H1 (cell line): ENCODE measurements at regions not wholly inside any gene's neighbourhood (a gene's known extent, or its start where the extent isn't known, plus 50 kb on each side); places are given as distances from the start of the nearest gene placed in this dataset.

Source experiments
- CTCF ChIA-PET: fragments of 300-600 bp; sonication (Branson Sonifier 250); formaldehyde crosslinking; loops from one replicate; lab custom pipeline; 2021; ENCODE audit not compliant: partially characterized antibody; lab: Charles Lee
- POLR2A ChIA-PET: fragments of 300-600 bp; sonication (Branson Sonifier 250); formaldehyde crosslinking; loops from one replicate; lab custom pipeline; 2021; ENCODE audit warnings: inconsistent platforms; ENCODE audit not compliant: partially characterized antibody; lab: Charles Lee
- DNase-seq, 2 experiments: peaks; one replicate each; pipeline versions ENCODE4 v3.0.0 to v3.0.0-alpha.2; 2010 to 2022; ENCODE audit warnings: low spot score in 2 of 2, low read depth in 1 of 2, mixed read lengths in 1 of 2
- FAIRE-seq: peaks from 2 replicates; lab custom pipeline; 2011; peaks lifted over from hg19 to GRCh38; lab: Jason Lieb, UNC
- H2AFZ ChIP-seq: 2 replicates; pipeline ENCODE4 v1.8.1; 2012; ENCODE audit warnings: low read length, inconsistent platforms
- H2AK5ac ChIP-seq: 2 replicates; pipeline ENCODE4 v1.6.1; 2013; ENCODE audit warnings: low read depth, low read length
- H2BK120ac ChIP-seq: replicated peaks from 2 replicates; pipeline ENCODE3; 2013; ENCODE audit warnings: low read depth, low read length, inconsistent platforms
- H2BK12ac ChIP-seq: 2 replicates; pipeline ENCODE4 v1.6.1; 2013; ENCODE audit warnings: low read depth, low read length
- H2BK15ac ChIP-seq: 2 replicates; pipeline ENCODE4 v1.6.1; 2013; ENCODE audit warnings: low read length
- H2BK20ac ChIP-seq: 2 replicates; pipeline ENCODE4 v1.6.1; 2013; ENCODE audit warnings: low read length
- H2BK5ac ChIP-seq: 2 replicates; pipeline ENCODE4 v1.6.1; 2013; ENCODE audit warnings: low read depth, low read length
- H3K14ac ChIP-seq: 2 replicates; pipeline ENCODE4 v1.6.1; 2013; ENCODE audit warnings: inconsistent platforms; ENCODE audit not compliant: insufficient read length
- H3K18ac ChIP-seq: 2 replicates; pipeline ENCODE4 v1.6.1; 2013; ENCODE audit warnings: low read length; ENCODE audit errors: extremely low read depth
- H3K23ac ChIP-seq: 2 replicates; pipeline ENCODE4 v1.6.1; 2013; ENCODE audit warnings: inconsistent platforms; ENCODE audit not compliant: insufficient read length
- H3K23me2 ChIP-seq: 2 replicates; pipeline ENCODE4 v1.6.1; 2013; ENCODE audit warnings: low read depth, low read length
- H3K27ac ChIP-seq: 2 replicates; pipeline ENCODE4 v1.6.1; 2011; ENCODE audit warnings: low read depth, low read length, inconsistent platforms
- H3K27me3 ChIP-seq, 4 experiments: replicated peaks in 1 of 4; 1 replicate in 1 of 4; 2 replicates in 3 of 4; pipeline versions ENCODE4 v1.6.1 to v1.8.1; 2011 to 2013; ENCODE audit warnings: low read length in 3 of 4, mild to moderate bottlenecking in 3 of 4, inconsistent platforms in 2 of 4, mixed read lengths in 2 of 4, moderate library complexity in 1 of 4; ENCODE audit not compliant: control insufficient read depth in 3 of 4, insufficient read depth in 3 of 4; ENCODE audit errors: extremely low read depth in 1 of 4
- H3K36me3 ChIP-seq, 4 experiments: 2 replicates each; pipeline versions ENCODE4 v1.6.1 to v1.8.1; 2011 to 2013; ENCODE audit warnings: mild to moderate bottlenecking in 4 of 4, low read length in 3 of 4, moderate library complexity in 2 of 4, control low read depth in 1 of 4, inconsistent platforms in 1 of 4; ENCODE audit not compliant: insufficient read depth in 4 of 4, control insufficient read depth in 2 of 4
- H3K4ac ChIP-seq: replicated peaks from 2 replicates; pipeline ENCODE3; 2013; ENCODE audit warnings: low read length, low read depth, mixed read lengths, inconsistent platforms; ENCODE audit not compliant: insufficient read length
- H3K4me1 ChIP-seq, 4 experiments: replicated peaks in 1 of 4; 1 replicate in 1 of 4; 2 replicates in 3 of 4; pipeline versions ENCODE4 v1.6.1 to v1.8.1; 2011 to 2013; ENCODE audit warnings: low read length in 3 of 4, inconsistent platforms in 2 of 4, mixed read lengths in 1 of 4; ENCODE audit not compliant: insufficient read depth in 4 of 4, control insufficient read depth in 3 of 4
- H3K4me2 ChIP-seq, 2 experiments: 2 replicates each; pipeline versions ENCODE4 v1.6.1 to v1.8.1; 2011 to 2013; ENCODE audit warnings: low read depth in 2 of 2, low read length in 2 of 2, control low read depth in 1 of 2, inconsistent platforms in 1 of 2, mild to moderate bottlenecking in 1 of 2; ENCODE audit not compliant: insufficient read depth in 1 of 2
- H3K4me3 ChIP-seq, 4 experiments: fragments of 200-600, 300-600 bp in 1 of 4; sonication (generic), shearing (Covaris generic), sonication (Bioruptor Twin) in 1 of 4; 2 replicates each; pipeline versions ENCODE4 v1.5.1 to v1.8.1; 2011 to 2016; ENCODE audit warnings: low read length in 4 of 4, low read depth in 3 of 4, control low read depth in 2 of 4, inconsistent platforms in 2 of 4, mild to moderate bottlenecking in 2 of 4, mixed read lengths in 1 of 4, moderate library complexity in 1 of 4; ENCODE audit not compliant: insufficient read depth in 2 of 4; ENCODE audit errors: extremely low read depth in 1 of 4
- H3K56ac ChIP-seq: replicated peaks from 2 replicates; pipeline ENCODE3; 2013; ENCODE audit warnings: low read depth, mild to moderate bottlenecking, mixed read lengths, low read length, inconsistent platforms; ENCODE audit not compliant: insufficient read length
- H3K79me1 ChIP-seq: 2 replicates; pipeline ENCODE4 v1.6.1; 2013; ENCODE audit warnings: low read depth, low read length, control low read depth
- H3K79me2 ChIP-seq, 2 experiments: 2 replicates each; pipeline versions ENCODE4 v1.6.1 to v1.8.1; 2012 to 2013; ENCODE audit warnings: low read length in 2 of 2, mild to moderate bottlenecking in 2 of 2, inconsistent platforms in 1 of 2; ENCODE audit not compliant: insufficient read depth in 2 of 2, control insufficient read depth in 1 of 2
- H3K9ac ChIP-seq, 4 experiments: replicated peaks in 1 of 4; 1 replicate in 1 of 4; 2 replicates in 3 of 4; pipeline versions ENCODE4 v1.6.1 to v1.8.1; 2011 to 2013; ENCODE audit warnings: low read depth in 3 of 4, low read length in 3 of 4, control low read depth in 2 of 4, mild to moderate bottlenecking in 2 of 4, moderate library complexity in 2 of 4, inconsistent platforms in 1 of 4; ENCODE audit errors: extremely low read depth in 1 of 4
- H3K9me3 ChIP-seq, 2 experiments: 2 replicates each; pipeline versions ENCODE4 v1.6.1 to v1.8.1; 2012 to 2013; ENCODE audit warnings: mild to moderate bottlenecking in 2 of 2, moderate library complexity in 2 of 2, control low read depth in 1 of 2, inconsistent platforms in 1 of 2, low read depth in 1 of 2, low read length in 1 of 2, mixed read lengths in 1 of 2; ENCODE audit not compliant: insufficient read depth in 2 of 2
- H4K20me1 ChIP-seq, 2 experiments: replicated peaks in 1 of 2; 2 replicates each; pipeline versions ENCODE3 to v1.8.1; 2011 to 2013; ENCODE audit warnings: inconsistent platforms in 2 of 2, low read length in 2 of 2, mild to moderate bottlenecking in 1 of 2; ENCODE audit not compliant: insufficient read depth in 2 of 2, control insufficient read depth in 1 of 2
- H4K5ac ChIP-seq: 2 replicates; pipeline ENCODE4 v1.6.1; 2013; ENCODE audit warnings: low read length, low read depth, mixed read lengths, inconsistent platforms; ENCODE audit not compliant: insufficient read length
- H4K8ac ChIP-seq: 2 replicates; pipeline ENCODE4 v1.8.0; 2013; ENCODE audit warnings: mild to moderate bottlenecking, moderate library complexity, low read length, inconsistent platforms; ENCODE audit not compliant: insufficient read depth; ENCODE audit errors: extremely low read depth
- H4K91ac ChIP-seq: replicated peaks from 2 replicates; pipeline ENCODE3; 2013; ENCODE audit warnings: low read length, mixed read lengths, inconsistent platforms; ENCODE audit not compliant: insufficient read length
- BRCA1 ChIP-seq: IDR thresholded peaks from 2 replicates; pipeline ENCODE4 v1.6.1; 2012; ENCODE audit warnings: low read depth, low read length, improper control_type of control experiment
- HDAC2 ChIP-seq, 2 experiments: fragments of 300-600 bp in 1 of 2; sonication (generic) in 1 of 2; IDR thresholded peaks; 2 replicates each; pipeline ENCODE4 v1.6.1; 2011 to 2012; ENCODE audit warnings: low read depth in 2 of 2, low read length in 2 of 2, mild to moderate bottlenecking in 2 of 2, moderate library complexity in 2 of 2, borderline replicate concordance in 1 of 2, inconsistent platforms in 1 of 2
- KDM5A ChIP-seq: fragments of 200-600 bp; IDR thresholded peaks from 2 replicates; pipeline ENCODE4 v1.7.1; 2012; ENCODE audit warnings: mild to moderate bottlenecking, low read length, inconsistent platforms, mixed read lengths
- SAP30 ChIP-seq: fragments of 300-600 bp; sonication (generic); IDR thresholded peaks from 2 replicates; pipeline ENCODE4 v1.7.1; 2012; ENCODE audit warnings: low read length, moderate library complexity, mild to moderate bottlenecking, inconsistent platforms; ENCODE audit not compliant: insufficient read depth, insufficient replicate concordance
- TAF7 ChIP-seq: optimal IDR thresholded peaks from 2 replicates; pipeline ENCODE3; 2011; ENCODE audit warnings: low read depth, mild to moderate bottlenecking, inconsistent platforms, low read length, moderate library complexity, borderline replicate concordance
- TBP ChIP-seq: IDR thresholded peaks from 2 replicates; pipeline ENCODE4 v1.6.1; 2011; ENCODE audit warnings: low read depth, low read length, improper control_type of control experiment
- ZNF274 ChIP-seq: IDR thresholded peaks from 2 replicates; pipeline ENCODE4 v1.7.0; 2012; ENCODE audit warnings: low read length, borderline replicate concordance; ENCODE audit errors: extremely low read depth
- WGBS, 2 experiments: shearing (Covaris generic) in 1 of 2; methylation state at CpG; one replicate each; pipeline versions ENCODE4 v1.1.6 to v1.1.7; 2013 to 2015; ENCODE audit warnings: low lambda C conversion rate in 2 of 2, mixed read lengths in 2 of 2, inconsistent platforms in 1 of 2, low coverage in 1 of 2, missing lambda C conversion rate in 1 of 2; ENCODE audit not compliant: insufficient replicate concordance in 2 of 2, insufficient coverage in 1 of 2, insufficient read length in 1 of 2; ENCODE audit errors: extremely low coverage in 1 of 2, missing lambda C conversion rate in 1 of 2; 5-methylcytosine and 5-hydroxymethylcytosine counted together
- TF ChIP-seq, protein P1 (sequence below): IDR thresholded peaks from 2 replicates; pipeline ENCODE4 v1.6.1; 2012; ENCODE audit warnings: low read length, inconsistent platforms
- TF ChIP-seq, protein P2 (sequence below): IDR thresholded peaks from 2 replicates; pipeline ENCODE4 v1.6.1; 2012; ENCODE audit warnings: inconsistent platforms

DNA sequence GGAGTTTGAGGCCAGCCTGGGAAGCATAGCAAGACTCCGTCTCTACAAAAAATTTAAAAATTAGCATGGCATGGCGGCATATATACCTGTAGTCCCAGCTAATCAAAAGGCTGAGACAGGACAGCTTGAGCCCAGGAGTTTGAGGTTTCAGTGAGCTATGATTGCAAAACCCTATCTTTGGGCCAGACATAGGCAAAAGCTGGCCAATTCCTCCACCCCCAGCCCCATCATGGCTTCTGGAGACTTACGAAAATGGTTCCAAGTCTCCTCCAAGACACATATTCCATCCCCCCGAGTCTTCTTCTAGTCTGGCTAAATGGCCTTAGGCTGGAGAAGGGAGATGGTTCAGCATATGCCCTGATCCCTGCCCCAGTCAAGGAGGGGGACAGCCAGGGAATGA, 172.8 kb upstream of the HAAO start:
- Histone ChIP-seq H3K9me3 (no peaks in the 10 kb centered on the region), H3K79me2 (no peaks in the 10 kb centered on the region), H3K18ac (no peak overlapping the region), H3K27me3 (peaks cover 0 to 3% (median under 1%) of the 10 kb centered on the region in 4 experiments; a peak in 1 of 7 replicates), H3K4ac (no peak overlapping the region), H3K79me1 (no peaks in the 10 kb centered on the region), H3K56ac (no peak overlapping the region), H4K8ac (no peak overlapping the region), H4K91ac (no peak overlapping the region), H4K20me1 (no peaks in the 10 kb centered on the region), H3K23ac (no peak overlapping the region), H4K5ac (no peak overlapping the region), H2AK5ac (no peak overlapping the region), H3K4me3 (no peak overlapping the region), H2BK20ac (no peak overlapping the region), H3K27ac (no peak overlapping the region), H3K4me1 (peaks cover 2 to 14% (median 8%) of the 10 kb centered on the region in 4 experiments), H3K14ac (no peak overlapping the region), H2BK120ac (no peak overlapping the region), H2BK12ac (no peak overlapping the region), H3K9ac (no peak overlapping the region), H2BK15ac (no peak overlapping the region), H2AFZ (no peak overlapping the region), H2BK5ac (no peak overlapping the region), H3K23me2 (no peaks in the 10 kb centered on the region), H3K4me2 (no peak overlapping the region), H3K36me3 (no peaks in the 10 kb centered on the region)
- FAIRE-seq (no peak), DNase-seq (no peak)
- TF ChIP-seq TBP = no peak
- TF ChIP-seq SAP30 = no peak
- TF ChIP-seq ZNF274 = no peak
- TF ChIP-seq, protein P1, sequence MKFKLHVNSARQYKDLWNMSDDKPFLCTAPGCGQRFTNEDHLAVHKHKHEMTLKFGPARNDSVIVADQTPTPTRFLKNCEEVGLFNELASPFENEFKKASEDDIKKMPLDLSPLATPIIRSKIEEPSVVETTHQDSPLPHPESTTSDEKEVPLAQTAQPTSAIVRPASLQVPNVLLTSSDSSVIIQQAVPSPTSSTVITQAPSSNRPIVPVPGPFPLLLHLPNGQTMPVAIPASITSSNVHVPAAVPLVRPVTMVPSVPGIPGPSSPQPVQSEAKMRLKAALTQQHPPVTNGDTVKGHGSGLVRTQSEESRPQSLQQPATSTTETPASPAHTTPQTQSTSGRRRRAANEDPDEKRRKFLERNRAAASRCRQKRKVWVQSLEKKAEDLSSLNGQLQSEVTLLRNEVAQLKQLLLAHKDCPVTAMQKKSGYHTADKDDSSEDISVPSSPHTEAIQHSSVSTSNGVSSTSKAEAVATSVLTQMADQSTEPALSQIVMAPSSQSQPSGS = no peak
- no peak for TF ChIP-seq BRCA1
- no peak for TF ChIP-seq KDM5A
- TF ChIP-seq TAF7 = no peak
- no peak for TF ChIP-seq HDAC2 (IDR thresholded peaks at IDR 0.05; ENCODE audit: borderline replicate concordance in 1 of 2, low read depth in 2 of 2, low read length in 2 of 2)
- TF ChIP-seq, protein P2, sequence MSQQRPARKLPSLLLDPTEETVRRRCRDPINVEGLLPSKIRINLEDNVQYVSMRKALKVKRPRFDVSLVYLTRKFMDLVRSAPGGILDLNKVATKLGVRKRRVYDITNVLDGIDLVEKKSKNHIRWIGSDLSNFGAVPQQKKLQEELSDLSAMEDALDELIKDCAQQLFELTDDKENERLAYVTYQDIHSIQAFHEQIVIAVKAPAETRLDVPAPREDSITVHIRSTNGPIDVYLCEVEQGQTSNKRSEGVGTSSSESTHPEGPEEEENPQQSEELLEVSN = no peak
- ChIA-PET CTCF (interaction anchor here (1.2 to 4.9 kb wide), 6 partner anchors 9 to 43 kb away, joined by 3 to 40 read pairs (median 5); no protein-coding TSS in a partner anchor), POLR2A (interaction anchor here (1.0 kb wide), 1 partner anchor 14 kb away, joined by 3 read pairs; no protein-coding TSS in a partner anchor)
- 87% methylated on average over 4 of the region's 4 CpGs; no CpG with 5 or more reads in 1 of the 2 experiments for WGBS, 2 experiments
